ENCODE measurements at regions not wholly inside any gene's neighbourhood (a gene's known extent, or its start where the extent isn't known, plus 50 kb on each side); places are given as distances from the start of the nearest gene placed in this dataset.

GRCh38 chr18:47724186-47724975, 206.1 kb downstream of the SMAD2 start (continued):
- no peak for TF ChIP-seq GABPB2 (CRISPR knock-in tag; conservative IDR thresholded peaks at IDR 0.05)

GRCh38 chr18:47721876-47722275, 208.6 kb downstream of the SMAD2 start:
- Histone ChIP-seq H3K27ac (ENCODE audit: extremely low read depth, low read depth, low read length) (no peak overlapping the region), H3K4me1 (replicated peaks in 1 of 2; ENCODE audit: control insufficient read depth in 2 of 2, insufficient read depth in 2 of 2, low read length in 2 of 2) (no peaks in the 10 kb centered on the region), H3K27me3 (ENCODE audit: control insufficient read depth in 2 of 2, insufficient read depth in 2 of 2, low read length in 2 of 2) (0 out of 5 replicates have a peak, but pooled peaks cover 0 to 8% of the 10 kb centered on the region in 2 experiments), H3K79me2 (ENCODE audit: control insufficient read depth, insufficient read depth, low read length) (no peaks in the 10 kb centered on the region), H4K20me1 (replicated peaks; ENCODE audit: control insufficient read depth, insufficient read depth, low read length) (no peaks in the 10 kb centered on the region), H3K4me2 (ENCODE audit: insufficient read depth, low read length) (no peak overlapping the region), H3K4me3 (no peak overlapping the region), H3K36me3 (ENCODE audit: control insufficient read depth, insufficient read depth, low read length) (no peaks in the 10 kb centered on the region), H3K9ac (ENCODE audit: insufficient read depth in 1 of 2, low read depth in 2 of 2, low read length in 2 of 2) (no peak overlapping the region), H2AFZ (ENCODE audit: low read depth, low read length) (no peak overlapping the region), H3K9me3 (replicated peaks; ENCODE audit: control insufficient read depth, insufficient read depth, low read depth, low read length) (no peaks in the 10 kb centered on the region), H3K9me1 (ENCODE audit: control insufficient read depth, insufficient read depth, low read length) (no peaks in the 10 kb centered on the region)
- FAIRE-seq, result no peak
- no peak for TF ChIP-seq SMARCA5 (IDR thresholded peaks at IDR 0.05)
- TF ChIP-seq NR0B1 (IDR thresholded peaks at IDR 0.05; ENCODE audit: partially characterized antibody), result no peak
- TF ChIP-seq ZSCAN32 (CRISPR knock-in tag; IDR thresholded peaks at IDR 0.05), result no peak
- TF ChIP-seq CBX5 (IDR thresholded peaks at IDR 0.05; ENCODE audit: borderline replicate concordance, low read depth), result no peak
- no peak for TF ChIP-seq HIVEP1 (CRISPR knock-in tag; IDR thresholded peaks at IDR 0.05)
- BruUV-seq (replicated peaks), result no TSS peak
- no peak for DNase-seq (ENCODE audit: extremely low read depth in 1 of 4, low spot score in 3 of 4)
- in situ Hi-C loops (cut with MboI), result no loop called here
- 1% methylated on average over 16 of the region's 16 CpGs for WGBS (ENCODE audit: insufficient coverage, low coverage, missing lambda C conversion rate)
- intact Hi-C loops (cut with micrococcal nuclease), result no loop called here
- ATAC-seq, result no peak
- ChIA-PET CTCF (ENCODE audit: low intra/inter-chr PET ratio) (no interaction called here), POLR2A (no interaction called here)

All from K562 (cell line).